IMR-90 (cell line): ENCODE measurements at regions not wholly inside any gene's neighbourhood (a gene's known extent, or its start where the extent isn't known, plus 50 kb on each side); places are given as distances from the start of the nearest gene placed in this dataset.

Experiments used
- ATAC-seq: fragments of 200-7000 bp; cut with Tn5 transposase; 2 replicates; pipeline ENCODE4 v1.9.1; 2020; ENCODE audit warnings: low read depth, mild to moderate bottlenecking, moderate library complexity
- BruUV-seq: library from RNA; stranded (reverse); fragments of 400-500 nt; replicated peaks from 2 replicates; lab custom pipeline; 2021; lab: Mats Ljungman, UMichigan
- CTCF ChIA-PET: fragments of 300-600 bp; formaldehyde crosslinking; extraction: SDS; loops from one replicate; lab custom pipeline; 2021; ENCODE audit warnings: antibody characterized with exemption; lab: Yijun Ruan, JAX
- POLR2A ChIA-PET: fragments of 300-600 bp; sonication (Branson Sonifier 250); formaldehyde crosslinking; loops from one replicate; lab custom pipeline; 2022; ENCODE audit warnings: antibody characterized with exemption; ENCODE audit not compliant: unreplicated experiment; lab: Charles Lee
- DNase-seq: peaks from one replicate; pipeline ENCODE4 v3.0.0; 2013
- H2AFZ ChIP-seq: replicated peaks from 2 replicates; pipeline ENCODE3; 2013; ENCODE audit warnings: low read length, mild to moderate bottlenecking; ENCODE audit not compliant: poor library complexity
- H2AK5ac ChIP-seq: 2 replicates; pipeline ENCODE4 v1.6.1; 2013; ENCODE audit warnings: low read depth, low read length, inconsistent platforms
- H2AK9ac ChIP-seq: replicated peaks from 2 replicates; pipeline ENCODE3; 2013; ENCODE audit warnings: mild to moderate bottlenecking, low read depth, low read length, moderate library complexity; ENCODE audit not compliant: poor library complexity
- H2BK120ac ChIP-seq: 2 replicates; pipeline ENCODE4 v1.6.1; 2013; ENCODE audit warnings: low read depth, low read length, inconsistent platforms
- H2BK15ac ChIP-seq: 3 replicates; pipeline ENCODE4 v1.6.1; 2013; ENCODE audit warnings: low read depth, low read length, inconsistent platforms
- H2BK20ac ChIP-seq: 2 replicates; pipeline ENCODE4 v1.6.1; 2013; ENCODE audit warnings: low read depth, mild to moderate bottlenecking, inconsistent platforms, low read length, moderate library complexity
- H2BK5ac ChIP-seq: 2 replicates; pipeline ENCODE4 v1.6.1; 2013; ENCODE audit warnings: mild to moderate bottlenecking, low read depth, low read length, inconsistent platforms; ENCODE audit not compliant: poor library complexity, severe bottlenecking
- H3K14ac ChIP-seq: replicated peaks from 2 replicates; pipeline ENCODE4 v1.6.1; 2013; ENCODE audit warnings: low read depth, low read length, inconsistent platforms
- H3K18ac ChIP-seq: 2 replicates; pipeline ENCODE4 v1.6.1; 2013; ENCODE audit warnings: low read depth, low read length, control low read depth
- H3K23ac ChIP-seq: 2 replicates; pipeline ENCODE4 v1.6.1; 2013; ENCODE audit warnings: low read depth, low read length, inconsistent platforms
- H3K27ac ChIP-seq: 2 replicates; pipeline ENCODE4 v1.5.1; 2013; ENCODE audit warnings: mild to moderate bottlenecking, control low read depth, low read length; ENCODE audit not compliant: insufficient read depth
- H3K27me3 ChIP-seq: 2 replicates; pipeline ENCODE4 v1.6.1; 2013; ENCODE audit warnings: low read length; ENCODE audit not compliant: control insufficient read depth, insufficient read depth
- H3K36me3 ChIP-seq: 2 replicates; pipeline ENCODE4 v1.6.1; 2013; ENCODE audit warnings: low read length, mixed read lengths; ENCODE audit not compliant: control insufficient read depth, insufficient read depth
- H3K4ac ChIP-seq: 2 replicates; pipeline ENCODE4 v1.6.1; 2013; ENCODE audit warnings: low read depth, low read length, inconsistent platforms
- H3K4me1 ChIP-seq: 2 replicates; pipeline ENCODE4 v1.6.1; 2013; ENCODE audit warnings: low read length, mixed read lengths; ENCODE audit not compliant: control insufficient read depth, insufficient read depth
- H3K4me2 ChIP-seq: 2 replicates; pipeline ENCODE4 v1.6.1; 2013; ENCODE audit warnings: low read depth, mild to moderate bottlenecking, control low read depth, low read length, moderate library complexity
- H3K4me3 ChIP-seq: 2 replicates; pipeline ENCODE4 v1.5.1; 2013; ENCODE audit warnings: low read depth, mild to moderate bottlenecking, control low read depth, low read length, moderate library complexity; ENCODE audit not compliant: insufficient read depth
- H3K56ac ChIP-seq: 2 replicates; pipeline ENCODE4 v1.6.1; 2013; ENCODE audit warnings: low read length, inconsistent platforms; ENCODE audit not compliant: insufficient read depth; ENCODE audit errors: extremely low read depth
- H3K79me1 ChIP-seq, 2 experiments: 2 replicates each; pipeline ENCODE4 v1.6.1; 2013; ENCODE audit warnings: low read length in 2 of 2, inconsistent platforms in 1 of 2, low read depth in 1 of 2
- H3K9ac ChIP-seq: 2 replicates; pipeline ENCODE4 v1.6.1; 2013; ENCODE audit warnings: low read depth, low read length, control low read depth
- H3K9me1 ChIP-seq: 2 replicates; pipeline ENCODE4 v1.6.1; 2013; ENCODE audit warnings: low read length, inconsistent platforms; ENCODE audit not compliant: insufficient read depth
- H3K9me3 ChIP-seq: 2 replicates; pipeline ENCODE4 v1.6.1; 2013; ENCODE audit warnings: low read length; ENCODE audit not compliant: control insufficient read depth, insufficient read depth
- H4K20me1 ChIP-seq: 2 replicates; pipeline ENCODE4 v1.6.1; 2013; ENCODE audit warnings: low read length, inconsistent platforms; ENCODE audit not compliant: insufficient read depth
- H4K5ac ChIP-seq: 2 replicates; pipeline ENCODE4 v1.6.1; 2013; ENCODE audit warnings: mild to moderate bottlenecking, low read depth, low read length, control low read depth
- H4K8ac ChIP-seq, 2 experiments: 2 replicates each; pipeline ENCODE4 v1.6.1; 2013; ENCODE audit warnings: low read depth in 2 of 2, low read length in 2 of 2, control low read depth in 1 of 2, inconsistent platforms in 1 of 2
- H4K91ac ChIP-seq: 2 replicates; pipeline ENCODE4 v1.6.1; 2013; ENCODE audit warnings: low read depth, low read length, inconsistent platforms; ENCODE audit not compliant: insufficient read depth
- FOS ChIP-seq: fragments of 150-350 bp; IDR thresholded peaks from 2 replicates; pipeline ENCODE4 v1.6.1; 2016; ENCODE audit warnings: low read depth, low read length
- MAFK ChIP-seq: IDR thresholded peaks from 2 replicates; pipeline ENCODE4 v1.6.1; 2012; ENCODE audit warnings: low read depth, low read length, improper control_type of control experiment
- MAZ ChIP-seq: IDR thresholded peaks from 2 replicates; pipeline ENCODE4 v1.6.1; 2012; ENCODE audit warnings: low read depth, mild to moderate bottlenecking, low read length, improper control_type of control experiment, moderate library complexity, borderline replicate concordance
- NFE2L2 ChIP-seq: fragments of 150-350 bp; IDR thresholded peaks from 2 replicates; pipeline ENCODE4 v1.6.1; 2016; ENCODE audit warnings: low read depth, mild to moderate bottlenecking, low read length
- RFX5 ChIP-seq: IDR thresholded peaks from 2 replicates; pipeline ENCODE4 v1.8.0; 2012; ENCODE audit warnings: low read depth, mild to moderate bottlenecking, low read length, moderate library complexity
- SMC3 ChIP-seq: fragments of 150-350 bp; IDR thresholded peaks from 2 replicates; pipeline ENCODE4 v1.6.1; 2016; ENCODE audit warnings: low read depth, mild to moderate bottlenecking, antibody characterized with exemption, low read length, moderate library complexity
- WGBS, 2 experiments: methylation state at CpG; one replicate each; pipeline versions ENCODE4 v1.1.5 to v1.1.7; 2013; ENCODE audit warnings: missing lambda C conversion rate in 2 of 2; ENCODE audit not compliant: insufficient read length in 1 of 2; ENCODE audit errors: extremely low coverage in 2 of 2; 5-methylcytosine and 5-hydroxymethylcytosine counted together
- dilution Hi-C: fragments of 300-500 bp; cut with HindIII; formaldehyde crosslinking; loops from one replicate; pipeline ENCODE4 v1.14.3; 2018; ENCODE audit warnings: low sequenced_read_pairs; ENCODE audit not compliant: unreplicated experiment
- in situ Hi-C: fragments of 300-500 bp; cut with MboI; formaldehyde crosslinking; loops from 3 replicates; pipeline ENCODE4 v1.14.3; 2019; ENCODE audit warnings: low sequenced_read_pairs, inconsistent platforms, mixed read lengths
- intact Hi-C: fragments of 100-400 bp; cut with micrococcal nuclease; formaldehyde crosslinking; loops from 2 replicates; pipeline ENCODE4 v1.10.0; 2022
- TF ChIP-seq, protein P1 (sequence below): fragments of 150-350 bp; IDR thresholded peaks from 2 replicates; pipeline ENCODE4 v1.6.1; 2017; ENCODE audit warnings: mild to moderate bottlenecking, antibody characterized with exemption, low read length, low read depth

DNA sequence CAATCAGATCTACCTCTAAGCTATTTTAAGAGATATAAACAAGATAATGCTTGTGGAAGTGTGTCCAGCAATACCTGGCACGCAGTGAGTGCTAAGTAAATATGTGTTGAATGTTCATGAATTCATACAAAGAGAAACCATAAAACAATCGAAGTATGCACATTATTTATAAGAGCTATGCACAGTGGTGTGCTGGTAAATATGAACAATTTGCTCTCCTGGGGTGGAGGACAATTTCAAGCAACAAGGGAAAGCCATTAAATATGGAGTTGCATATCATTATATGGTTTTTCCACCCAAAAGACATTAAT is 526.6 kb upstream of the MARCKS start:
- CTCF ChIA-PET = interaction anchor here (1.2 kb wide), 1 partner anchor 10 kb away, joined by 5 read pairs; no protein-coding TSS in a partner anchor

More for the DNA sequence above, 526.6 kb upstream of the MARCKS start:
- Histone ChIP-seq H4K91ac (no peak overlapping the region), H2BK120ac (no peak overlapping the region), H3K9me3 (no peaks in the 10 kb centered on the region), H3K9me1 (no peaks in the 10 kb centered on the region), H3K79me1 (no peaks in the 10 kb centered on the region), H2AFZ (no peak overlapping the region), H3K4ac (no peak overlapping the region), H3K4me3 (no peak overlapping the region), H3K4me1 (peaks cover 4% of the 10 kb centered on the region; the same call in 1 of the 2 replicates), H4K20me1 (no peaks in the 10 kb centered on the region), H3K4me2 (no peak overlapping the region), H3K9ac (no peak overlapping the region), H4K5ac (no peak overlapping the region), H2BK5ac (no peak overlapping the region), H3K27me3 (no peaks in the 10 kb centered on the region), H3K36me3 (no peaks in the 10 kb centered on the region), H2AK9ac (no peak overlapping the region), H4K8ac (no peak overlapping the region), H3K27ac (no peak overlapping the region), H3K18ac (no peak overlapping the region), H3K14ac (no peak overlapping the region; the same call in 1 of the 2 replicates), H2BK20ac (no peak overlapping the region), H2AK5ac (no peak overlapping the region), H2BK15ac (no peak overlapping the region), H3K56ac (no peak overlapping the region), H3K23ac (no peak overlapping the region)
- DNase-seq (no peak), ATAC-seq (no peak)
- intact Hi-C loops = no loop called here
- no TSS peak for BruUV-seq
- in situ Hi-C loops = no loop called here
- WGBS, 2 experiments = no CpG with 5 or more reads among the region's 2 CpGs
- TF ChIP-seq SMC3 (no peak), MAFK (no peak), MAZ (no peak), RFX5 (no peak), FOS (no peak), NFE2L2 (no peak)
- TF ChIP-seq, protein P1, sequence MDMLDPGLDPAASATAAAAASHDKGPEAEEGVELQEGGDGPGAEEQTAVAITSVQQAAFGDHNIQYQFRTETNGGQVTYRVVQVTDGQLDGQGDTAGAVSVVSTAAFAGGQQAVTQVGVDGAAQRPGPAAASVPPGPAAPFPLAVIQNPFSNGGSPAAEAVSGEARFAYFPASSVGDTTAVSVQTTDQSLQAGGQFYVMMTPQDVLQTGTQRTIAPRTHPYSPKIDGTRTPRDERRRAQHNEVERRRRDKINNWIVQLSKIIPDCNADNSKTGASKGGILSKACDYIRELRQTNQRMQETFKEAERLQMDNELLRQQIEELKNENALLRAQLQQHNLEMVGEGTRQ = no peak
- POLR2A ChIA-PET = no interaction called here
- dilution Hi-C loops = no loop called here
